ENCODE measurements at regions not wholly inside any gene's neighbourhood (a gene's known extent, or its start where the extent isn't known, plus 50 kb on each side); places are given as distances from the start of the nearest gene placed in this dataset.

- DNase-seq = no peak
Observed at GRCh38 chr1:4963251-4963650, 308.8 kb downstream of the AJAP1 start.

GRCh38 chr1:4962836-4963235 is 308.4 kb downstream of the AJAP1 start:
- no peak for DNase-seq

GRCh38 chr1:4961935-4962645 is 307.7 kb downstream of the AJAP1 start:
- DNase-seq = no peak

GRCh38 chr1:4960782-4961475 is 306.5 kb downstream of the AJAP1 start:
- DNase-seq = no peak

GRCh38 chr1:4960336-4960735 is 305.9 kb downstream of the AJAP1 start:
- DNase-seq = no peak

GRCh38 chr1:4959216-4959615 is 304.8 kb downstream of the AJAP1 start:
- no peak for DNase-seq

GRCh38 chr1:4957027-4957426 is 302.6 kb downstream of the AJAP1 start:
- DNase-seq = no peak

- no peak for DNase-seq
Observed at GRCh38 chr1:4954392-4954791, 300.0 kb downstream of the AJAP1 start.

- no peak for DNase-seq
Observed at GRCh38 chr1:4951601-4952000, 297.2 kb downstream of the AJAP1 start.

GRCh38 chr1:4946343-4946742 is 291.9 kb downstream of the AJAP1 start:
- DNase-seq = no peak

GRCh38 chr1:4944911-4945310 is 290.5 kb downstream of the AJAP1 start:
- no peak for DNase-seq

- DNase-seq = no peak
Observed at GRCh38 chr1:4944072-4944471, 289.7 kb downstream of the AJAP1 start.

- no peak for DNase-seq
Observed at GRCh38 chr1:4939266-4939665, 284.9 kb downstream of the AJAP1 start.

GRCh38 chr1:4937876-4938534 is 283.6 kb downstream of the AJAP1 start:
- no peak for DNase-seq

GRCh38 chr1:4935807-4936206 is 281.4 kb downstream of the AJAP1 start:
- no peak for DNase-seq

GRCh38 chr1:4933232-4933631 is 278.8 kb downstream of the AJAP1 start:
- DNase-seq = no peak

- DNase-seq = no peak
Observed at GRCh38 chr1:4932311-4933030, 278.1 kb downstream of the AJAP1 start.

GRCh38 chr1:4931486-4931885 is 277.1 kb downstream of the AJAP1 start:
- DNase-seq = no peak

- DNase-seq = no peak
Observed at GRCh38 chr1:4928186-4928585, 273.8 kb downstream of the AJAP1 start.

GRCh38 chr1:4924356-4924755 is 269.9 kb downstream of the AJAP1 start:
- no peak for DNase-seq

- no peak for DNase-seq
Observed at GRCh38 chr1:4916610-4917009, 262.2 kb downstream of the AJAP1 start.

GRCh38 chr1:4915154-4915553 is 260.7 kb downstream of the AJAP1 start:
- DNase-seq = no peak

GRCh38 chr1:4908486-4908885 is 254.1 kb downstream of the AJAP1 start:
- no peak for DNase-seq

- DNase-seq = no peak
Observed at GRCh38 chr1:4894566-4894965, 240.2 kb downstream of the AJAP1 start.

All from Kasumi-1 (cell line).